ENCODE measurements at regions not wholly inside any gene's neighbourhood (a gene's known extent, or its start where the extent isn't known, plus 50 kb on each side); places are given as distances from the start of the nearest gene placed in this dataset.

- H3K36me3 ChIP-seq (ENCODE audit: insufficient read depth, low read length), result no peaks in the 10 kb centered on the region
- H3K27ac ChIP-seq (ENCODE audit: low read depth, low read length), result no peak overlapping the region
- H3K4me3 ChIP-seq (ENCODE audit: insufficient read depth, low read length), result no peak overlapping the region
- no peaks in the 10 kb centered on the region for H3K27me3 ChIP-seq (ENCODE audit: insufficient read depth, low read length)
- no peak overlapping the region for H2AFZ ChIP-seq (ENCODE audit: low read length)
- no peaks in the 10 kb centered on the region for H3K79me2 ChIP-seq (ENCODE audit: insufficient read depth, low read length)
- H3K9me3 ChIP-seq (ENCODE audit: low read depth, low read length), result no peaks in the 10 kb centered on the region
- H3K4me1 ChIP-seq (ENCODE audit: insufficient read depth, low read length), result peaks cover 21% of the 10 kb centered on the region
- no peak for DNase-seq (ENCODE audit: insufficient read length, low spot score, missing footprints)
- H3K4me2 ChIP-seq (ENCODE audit: insufficient read depth, low read length), result no peak overlapping the region
- TF ChIP-seq CTCF (IDR thresholded peaks at IDR 0.05; ENCODE audit: extremely low read depth, low read depth, low read length), result no peak
- no peaks in the 10 kb centered on the region for H4K20me1 ChIP-seq (ENCODE audit: insufficient read depth, low read length)
Observed at GRCh38 chr3:18233987-18234716, 191.0 kb downstream of the SATB1 start.

- no peak overlapping the region for H2AFZ ChIP-seq (ENCODE audit: low read length)
- H3K79me2 ChIP-seq (ENCODE audit: insufficient read depth, low read length), result no peaks in the 10 kb centered on the region
- no peak overlapping the region for H3K27ac ChIP-seq (ENCODE audit: low read depth, low read length)
- no peak overlapping the region for H3K4me2 ChIP-seq (ENCODE audit: insufficient read depth, low read length)
- DNase-seq (ENCODE audit: insufficient read length, low spot score, missing footprints), result no peak
- H3K9me3 ChIP-seq (ENCODE audit: low read depth, low read length), result no peaks in the 10 kb centered on the region
- H3K4me3 ChIP-seq (ENCODE audit: insufficient read depth, low read length), result no peak overlapping the region
- TF ChIP-seq CTCF (IDR thresholded peaks at IDR 0.05; ENCODE audit: extremely low read depth, low read depth, low read length), result no peak
- no peaks in the 10 kb centered on the region for H3K36me3 ChIP-seq (ENCODE audit: insufficient read depth, low read length)
- no peaks in the 10 kb centered on the region for H3K27me3 ChIP-seq (ENCODE audit: insufficient read depth, low read length)
- H3K4me1 ChIP-seq (ENCODE audit: insufficient read depth, low read length), result peaks cover 5% of the 10 kb centered on the region
- H4K20me1 ChIP-seq (ENCODE audit: insufficient read depth, low read length), result no peaks in the 10 kb centered on the region
Observed at GRCh38 chr3:18232317-18232716, 192.8 kb downstream of the SATB1 start.

- DNase-seq (ENCODE audit: insufficient read length, low spot score, missing footprints), result no peak
- no peak for TF ChIP-seq CTCF (IDR thresholded peaks at IDR 0.05; ENCODE audit: extremely low read depth, low read depth, low read length)
- Histone ChIP-seq H2AFZ (ENCODE audit: low read length) (no peak overlapping the region), H3K4me2 (ENCODE audit: insufficient read depth, low read length) (no peak overlapping the region), H3K9me3 (ENCODE audit: low read depth, low read length) (no peaks in the 10 kb centered on the region), H3K4me3 (ENCODE audit: insufficient read depth, low read length) (no peak overlapping the region), H3K4me1 (ENCODE audit: insufficient read depth, low read length) (no peaks in the 10 kb centered on the region), H3K79me2 (ENCODE audit: insufficient read depth, low read length) (no peaks in the 10 kb centered on the region), H3K36me3 (ENCODE audit: insufficient read depth, low read length) (no peaks in the 10 kb centered on the region), H3K27me3 (ENCODE audit: insufficient read depth, low read length) (no peaks in the 10 kb centered on the region), H3K27ac (ENCODE audit: low read depth, low read length) (no peak overlapping the region), H4K20me1 (ENCODE audit: insufficient read depth, low read length) (no peaks in the 10 kb centered on the region)
Observed at GRCh38 chr3:18228060-18228459, 197.1 kb downstream of the SATB1 start.

- Histone ChIP-seq H3K9me3 (ENCODE audit: low read depth, low read length) (no peaks in the 10 kb centered on the region), H4K20me1 (ENCODE audit: insufficient read depth, low read length) (no peaks in the 10 kb centered on the region), H3K27me3 (ENCODE audit: insufficient read depth, low read length) (no peaks in the 10 kb centered on the region), H2AFZ (ENCODE audit: low read length) (no peak overlapping the region), H3K36me3 (ENCODE audit: insufficient read depth, low read length) (no peaks in the 10 kb centered on the region), H3K27ac (ENCODE audit: low read depth, low read length) (no peak overlapping the region), H3K79me2 (ENCODE audit: insufficient read depth, low read length) (no peaks in the 10 kb centered on the region), H3K4me1 (ENCODE audit: insufficient read depth, low read length) (no peaks in the 10 kb centered on the region), H3K4me3 (ENCODE audit: insufficient read depth, low read length) (no peak overlapping the region), H3K4me2 (ENCODE audit: insufficient read depth, low read length) (no peak overlapping the region)
- DNase-seq (ENCODE audit: insufficient read length, low spot score, missing footprints), result no peak
- no peak for TF ChIP-seq CTCF (IDR thresholded peaks at IDR 0.05; ENCODE audit: extremely low read depth, low read depth, low read length)
Observed at GRCh38 chr3:18225709-18226108, 199.4 kb downstream of the SATB1 start.
